ENCODE measurements at regions not wholly inside any gene's neighbourhood (a gene's known extent, or its start where the extent isn't known, plus 50 kb on each side); places are given as distances from the start of the nearest gene placed in this dataset.

GRCh38 chr20:50274570-50275430 is 84.2 kb downstream of the CEBPB start:
- no peak overlapping the region for H3K4me3 ChIP-seq (replicated peaks in 1 of 2; ENCODE audit: low read depth in 2 of 2, low read length in 2 of 2)
- TF ChIP-seq, protein P1, sequence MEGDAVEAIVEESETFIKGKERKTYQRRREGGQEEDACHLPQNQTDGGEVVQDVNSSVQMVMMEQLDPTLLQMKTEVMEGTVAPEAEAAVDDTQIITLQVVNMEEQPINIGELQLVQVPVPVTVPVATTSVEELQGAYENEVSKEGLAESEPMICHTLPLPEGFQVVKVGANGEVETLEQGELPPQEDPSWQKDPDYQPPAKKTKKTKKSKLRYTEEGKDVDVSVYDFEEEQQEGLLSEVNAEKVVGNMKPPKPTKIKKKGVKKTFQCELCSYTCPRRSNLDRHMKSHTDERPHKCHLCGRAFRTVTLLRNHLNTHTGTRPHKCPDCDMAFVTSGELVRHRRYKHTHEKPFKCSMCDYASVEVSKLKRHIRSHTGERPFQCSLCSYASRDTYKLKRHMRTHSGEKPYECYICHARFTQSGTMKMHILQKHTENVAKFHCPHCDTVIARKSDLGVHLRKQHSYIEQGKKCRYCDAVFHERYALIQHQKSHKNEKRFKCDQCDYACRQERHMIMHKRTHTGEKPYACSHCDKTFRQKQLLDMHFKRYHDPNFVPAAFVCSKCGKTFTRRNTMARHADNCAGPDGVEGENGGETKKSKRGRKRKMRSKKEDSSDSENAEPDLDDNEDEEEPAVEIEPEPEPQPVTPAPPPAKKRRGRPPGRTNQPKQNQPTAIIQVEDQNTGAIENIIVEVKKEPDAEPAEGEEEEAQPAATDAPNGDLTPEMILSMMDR (IDR thresholded peaks at IDR 0.05; ENCODE audit: low read depth, low read length): no peak
- no peak for DNase-seq (ENCODE audit: low read depth in 2 of 2)

- H3K4me3 ChIP-seq (replicated peaks in 1 of 2; ENCODE audit: low read depth in 2 of 2, low read length in 2 of 2): no peak overlapping the region
- TF ChIP-seq, protein P1 (IDR thresholded peaks at IDR 0.05; ENCODE audit: low read depth, low read length): no peak
- DNase-seq (ENCODE audit: low read depth in 2 of 2): no peak
Measured at GRCh38 chr20:50276119-50277063, 85.8 kb downstream of the CEBPB start.

- TF ChIP-seq, protein P1 (IDR thresholded peaks at IDR 0.05; ENCODE audit: low read depth, low read length): no peak
- H3K4me3 ChIP-seq (replicated peaks in 1 of 2; ENCODE audit: low read depth in 2 of 2, low read length in 2 of 2): no peak overlapping the region
- DNase-seq (ENCODE audit: low read depth in 2 of 2): no peak
Measured at GRCh38 chr20:50277064-50277415, 86.4 kb downstream of the CEBPB start.

DNA sequence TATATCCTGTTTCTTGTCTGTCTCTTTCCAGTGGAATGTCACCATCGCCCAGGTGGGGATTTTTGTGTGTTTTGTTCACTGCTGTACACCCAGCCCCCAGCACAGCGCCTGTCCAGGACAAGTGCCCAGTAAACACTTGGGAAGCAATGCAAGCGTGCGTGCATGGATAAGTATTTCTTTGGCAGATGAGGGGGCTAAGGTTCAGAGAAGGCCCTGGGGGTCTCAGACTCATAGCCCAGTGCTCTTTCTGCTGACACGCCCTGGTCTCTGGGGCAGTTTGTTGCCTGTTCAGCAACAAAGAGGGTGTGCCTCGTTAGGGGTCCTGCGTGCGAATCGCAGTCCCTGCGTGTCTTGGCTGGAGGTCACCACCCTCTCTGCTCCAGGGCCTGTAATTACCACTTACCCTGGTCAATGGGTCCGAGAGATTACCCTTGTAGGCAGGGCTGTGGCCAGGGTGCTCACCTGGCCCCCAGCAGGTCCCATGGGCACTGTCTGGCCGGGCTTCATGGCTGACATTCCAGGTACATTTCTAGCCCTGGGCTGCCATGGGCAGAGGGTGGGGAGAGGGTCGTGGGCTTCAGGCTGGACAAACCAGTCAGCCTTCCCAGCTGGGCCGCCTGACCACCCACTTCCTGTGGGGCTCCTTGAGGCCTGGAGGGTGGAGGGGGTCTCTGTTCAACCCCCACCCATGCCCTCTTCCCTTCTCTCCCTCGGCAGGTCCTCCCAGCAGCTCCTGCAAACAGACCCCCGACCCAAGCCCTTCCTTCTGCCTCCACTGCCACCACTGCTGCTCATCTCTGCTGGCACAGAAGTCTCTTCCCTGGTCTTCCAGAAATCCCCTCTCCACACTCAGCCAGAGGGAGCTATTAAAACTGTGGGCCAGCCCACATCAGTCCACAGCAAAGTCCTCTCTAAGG is 87.1 kb downstream of the CEBPB start:
- H3K4me3 ChIP-seq (replicated peaks in 1 of 2; ENCODE audit: low read depth in 2 of 2, low read length in 2 of 2): no peak overlapping the region
- DNase-seq (ENCODE audit: low read depth in 2 of 2): no peak

GRCh38 chr20:50278377-50278683 is 87.7 kb downstream of the CEBPB start:
- no peak overlapping the region for H3K4me3 ChIP-seq (replicated peaks in 1 of 2; ENCODE audit: low read depth in 2 of 2, low read length in 2 of 2)
- TF ChIP-seq, protein P1 (IDR thresholded peaks at IDR 0.05; ENCODE audit: low read depth, low read length): no peak
- no peak for DNase-seq (ENCODE audit: low read depth in 2 of 2)

More for the DNA sequence above, 87.1 kb downstream of the CEBPB start:
- TF ChIP-seq, protein P1 (IDR thresholded peaks at IDR 0.05; ENCODE audit: low read depth, low read length): no peak

All from cardiac fibroblast (primary cell).